SK-N-SH (cell line): ENCODE measurements at regions not wholly inside any gene's neighbourhood (a gene's known extent, or its start where the extent isn't known, plus 50 kb on each side); places are given as distances from the start of the nearest gene placed in this dataset.

Experiments
- CTCF ChIA-PET: fragments of 300-600, 350-600 bp; formaldehyde crosslinking; extraction: SDS; loops from one replicate; lab custom pipeline; 2021; lab: Yijun Ruan, JAX
- POLR2A ChIA-PET: fragments of 350-600 bp; sonication (Branson Sonifier 250); formaldehyde crosslinking; extraction: SDS; loops from one replicate; lab custom pipeline; 2020; ENCODE audit warnings: antibody characterized with exemption, inconsistent platforms; lab: Yijun Ruan, JAX
- DNase-seq: peaks from one replicate; pipeline ENCODE4 v3.0.0; 2012
- H2AFZ ChIP-seq: fragments of 200-600 bp; sonication (generic); 2 replicates; pipeline ENCODE4 v1.8.1; 2016; ENCODE audit warnings: antibody characterized with exemption, mild to moderate bottlenecking, low read depth
- H3F3A ChIP-seq: fragments of 200-600 bp; sonication (generic); replicated peaks from 2 replicates; pipeline ENCODE3; 2016; ENCODE audit warnings: antibody characterized with exemption, mild to moderate bottlenecking; ENCODE audit not compliant: insufficient read depth
- H3K27ac ChIP-seq, 2 experiments: fragments of 200-500 bp in 1 of 2; fragments of 200-600 bp in 1 of 2; sonication (Bioruptor generic) in 1 of 2; sonication (generic), shearing (Covaris generic) in 1 of 2; 2 replicates each; pipeline versions ENCODE4 v1.5.1 to v1.6.1; 2014 to 2016; ENCODE audit warnings: low read depth in 2 of 2, inconsistent platforms in 1 of 2, low read length in 1 of 2, mild to moderate bottlenecking in 1 of 2, mixed read lengths in 1 of 2
- H3K27me3 ChIP-seq: fragments of 200-600 bp; sonication (generic), shearing (Covaris generic); 2 replicates; pipeline ENCODE4 v1.6.1; 2016; ENCODE audit warnings: mixed run types; ENCODE audit not compliant: insufficient read depth
- H3K36me3 ChIP-seq, 2 experiments: fragments of 200-500 bp in 1 of 2; fragments of 200-600 bp in 1 of 2; sonication (Bioruptor generic) in 1 of 2; sonication (generic) in 1 of 2; replicated peaks in 1 of 2; 2 replicates each; pipeline versions ENCODE3 to v1.5.1; 2014 to 2016; ENCODE audit warnings: low read length in 1 of 2, mild to moderate bottlenecking in 1 of 2; ENCODE audit not compliant: insufficient read depth in 2 of 2, control insufficient read depth in 1 of 2
- H3K4me1 ChIP-seq, 2 experiments: fragments of 200-500 bp in 1 of 2; fragments of 200-600 bp in 1 of 2; sonication (Bioruptor generic) in 1 of 2; sonication (generic), shearing (Covaris generic) in 1 of 2; 2 replicates each; pipeline versions ENCODE4 v1.5.1 to v1.6.1; 2014 to 2016; ENCODE audit warnings: low read depth in 1 of 2, low read length in 1 of 2, mixed run types in 1 of 2; ENCODE audit not compliant: insufficient read depth in 2 of 2, control insufficient read depth in 1 of 2
- H3K4me2 ChIP-seq: fragments of 200-600 bp; sonication (generic), shearing (Covaris generic); 2 replicates; pipeline ENCODE4 v1.6.1; 2017; ENCODE audit warnings: mixed run types
- H3K4me3 ChIP-seq, 2 experiments: fragments of 200-500 bp in 1 of 2; fragments of 200-600 bp in 1 of 2; sonication (Bioruptor generic) in 1 of 2; sonication (generic), shearing (Covaris generic) in 1 of 2; 2 replicates each; pipeline versions ENCODE4 v1.5.1 to v1.8.1; 2014 to 2016; ENCODE audit warnings: low read depth in 2 of 2, inconsistent platforms in 1 of 2, low read length in 1 of 2, mild to moderate bottlenecking in 1 of 2, mixed read lengths in 1 of 2, moderate library complexity in 1 of 2
- H3K79me2 ChIP-seq: fragments of 200-600 bp; sonication (generic); 2 replicates; pipeline ENCODE4 v1.8.1; 2017; ENCODE audit warnings: mild to moderate bottlenecking; ENCODE audit not compliant: insufficient read depth
- H3K9ac ChIP-seq: fragments of 200-600 bp; sonication (generic); 2 replicates; pipeline ENCODE4 v1.6.1; 2017; ENCODE audit warnings: mixed run types
- H3K9me2 ChIP-seq: fragments of 200-600 bp; sonication (generic); 2 replicates; pipeline ENCODE4 v1.6.1; 2017; ENCODE audit warnings: mixed run types
- H3K9me3 ChIP-seq: fragments of 200-600 bp; sonication (generic); 2 replicates; pipeline ENCODE4 v1.6.1; 2017; ENCODE audit warnings: mixed run types, mild to moderate bottlenecking, moderate library complexity
- H4K20me1 ChIP-seq: fragments of 200-600 bp; sonication (generic); 2 replicates; pipeline ENCODE4 v1.6.1; 2017; ENCODE audit warnings: mild to moderate bottlenecking, mixed run types; ENCODE audit not compliant: insufficient read depth
- EP300 ChIP-seq, 2 experiments: IDR thresholded peaks; 2 replicates each; pipeline versions ENCODE4 v1.4.0 to v1.6.1; 2012; ENCODE audit warnings: borderline replicate concordance in 1 of 2, low read depth in 1 of 2, low read length in 1 of 2
- FOXM1 ChIP-seq: IDR thresholded peaks from 2 replicates; pipeline ENCODE4 v1.4.0; 2012; ENCODE audit warnings: low read depth, mild to moderate bottlenecking
- GATA2 ChIP-seq: sonication (generic); formaldehyde crosslinking; IDR thresholded peaks from 2 replicates; pipeline ENCODE4 v1.5.0; 2020; ENCODE audit warnings: mild to moderate bottlenecking, missing genetic modification reagents
- MAX ChIP-seq: IDR thresholded peaks from 2 replicates; pipeline ENCODE4 v1.4.0; 2012; ENCODE audit warnings: low read depth
- PBX3 ChIP-seq: IDR thresholded peaks from 2 replicates; pipeline ENCODE4; 2012
- POLR2AphosphoS5 ChIP-seq: IDR thresholded peaks from 2 replicates; pipeline ENCODE4 v1.6.1; 2012; ENCODE audit warnings: low read depth, low read length
- RAD21 ChIP-seq: IDR thresholded peaks from 2 replicates; pipeline ENCODE4 v1.6.1; 2012; ENCODE audit warnings: mild to moderate bottlenecking, low read length
- REST ChIP-seq: IDR thresholded peaks from 2 replicates; pipeline ENCODE4 v1.6.1; 2012; ENCODE audit warnings: mild to moderate bottlenecking, low read depth, low read length, moderate library complexity
- RFX5 ChIP-seq: IDR thresholded peaks from 2 replicates; pipeline ENCODE4 v1.6.1; 2012; ENCODE audit warnings: mild to moderate bottlenecking, improper control_type of control experiment, low read length
- SMC3 ChIP-seq: IDR thresholded peaks from 2 replicates; pipeline ENCODE4 v1.6.1; 2012; ENCODE audit warnings: low read depth, low read length, improper control_type of control experiment
- TAF1 ChIP-seq: IDR thresholded peaks from 2 replicates; pipeline ENCODE4 v1.6.1; 2012; ENCODE audit warnings: low read depth, mild to moderate bottlenecking, low read length, moderate library complexity, borderline replicate concordance
- TEAD4 ChIP-seq: IDR thresholded peaks from 2 replicates; pipeline ENCODE4 v1.4.0; 2012; ENCODE audit warnings: mild to moderate bottlenecking, borderline replicate concordance; ENCODE audit not compliant: insufficient read depth
- USF1 ChIP-seq: IDR thresholded peaks from 2 replicates; pipeline ENCODE4 v1.4.0; 2012; ENCODE audit warnings: low read depth, borderline replicate concordance
- USF2 ChIP-seq: fragments of 150-350 bp; IDR thresholded peaks from 2 replicates; pipeline ENCODE4 v1.6.1; 2017; ENCODE audit warnings: antibody characterized with exemption, low read length, low read depth, borderline replicate concordance
- WGBS: methylation state at CpG from one replicate; pipeline ENCODE4 v1.1.6; 2017; ENCODE audit warnings: low lambda C conversion rate; 5-methylcytosine and 5-hydroxymethylcytosine counted together

- H3K27ac ChIP-seq: no peak overlapping the region
- no peaks in the 10 kb centered on the region for H3K36me3 ChIP-seq
- H3K9me3 ChIP-seq: no peaks in the 10 kb centered on the region
- H3F3A ChIP-seq: no peaks in the 10 kb centered on the region
- H2AFZ ChIP-seq: no peak overlapping the region
- DNase-seq: no peak
- H3K9ac ChIP-seq: no peak overlapping the region
- TF ChIP-seq USF2 (no peak), RAD21 (no peak), USF1 (no peak), TEAD4 (no peak), EP300 (IDR thresholded peaks at IDR 0.05; ENCODE audit: borderline replicate concordance in 1 of 2, low read depth in 1 of 2, low read length in 1 of 2) (no peak), TAF1 (no peak), POLR2AphosphoS5 (no peak), FOXM1 (no peak), PBX3 (no peak), RFX5 (no peak), MAX (no peak), REST (no peak), SMC3 (no peak), GATA2 (no peak)
- H3K27me3 ChIP-seq: no peaks in the 10 kb centered on the region; the same call in 1 of the 2 replicates
- H3K4me3 ChIP-seq: no peak overlapping the region
- CTCF ChIA-PET: interaction anchor here (1.1 to 2.0 kb wide), 5 partner anchors 8 to 118 kb away, joined by 3 to 11 read pairs (median 3); no protein-coding TSS in a partner anchor
- WGBS: 28% methylated on average over 10 of the region's 10 CpGs
- no peak overlapping the region for H3K4me2 ChIP-seq
- H3K9me2 ChIP-seq: no peaks in the 10 kb centered on the region
- no peaks in the 10 kb centered on the region for H3K79me2 ChIP-seq
- POLR2A ChIA-PET: no interaction called here
- H3K4me1 ChIP-seq: no peaks in the 10 kb centered on the region
- H4K20me1 ChIP-seq: no peaks in the 10 kb centered on the region
Observed at GRCh38 chr22:48782326-48782725, 1045.3 kb downstream of the BRD1 start.
